Activated CD4-positive, alpha-beta T cell treated with anti-CD3 and anti-CD28 coated beads for 24 hours (primary cell): ENCODE measurements at regions not wholly inside any gene's neighbourhood (a gene's known extent, or its start where the extent isn't known, plus 50 kb on each side); places are given as distances from the start of the nearest gene placed in this dataset.
A peak's percentile ranks its signal among the peaks of the same experiment; 100 is the strongest.

Experiments
- DNase-seq, 2 donors: peaks; one replicate each; pipeline ENCODE4 v3.0.0-alpha.2; 2020; ENCODE audit warnings: low read depth in 2 of 2

DNA sequence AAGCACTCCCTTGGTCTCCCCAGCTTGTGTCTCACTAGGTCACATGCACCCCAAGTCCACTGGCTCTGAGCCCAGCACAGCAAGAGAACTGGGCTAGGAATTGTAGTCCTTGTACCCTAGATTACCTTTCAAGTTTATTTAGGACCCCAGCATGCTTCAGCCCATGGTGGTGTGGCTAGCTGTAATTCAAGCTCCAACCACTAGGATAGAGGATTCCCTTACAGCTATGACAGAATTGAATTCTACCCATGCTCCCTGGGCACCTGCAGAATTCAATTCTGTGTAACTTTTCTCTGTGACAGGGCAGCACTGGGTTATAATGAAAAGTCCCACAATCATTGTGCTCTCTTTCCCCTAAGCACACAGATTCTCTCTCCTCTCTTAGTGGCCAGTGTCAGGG lies 253.8 kb upstream of the DMD start:
- DNase-seq: no peak

DNA sequence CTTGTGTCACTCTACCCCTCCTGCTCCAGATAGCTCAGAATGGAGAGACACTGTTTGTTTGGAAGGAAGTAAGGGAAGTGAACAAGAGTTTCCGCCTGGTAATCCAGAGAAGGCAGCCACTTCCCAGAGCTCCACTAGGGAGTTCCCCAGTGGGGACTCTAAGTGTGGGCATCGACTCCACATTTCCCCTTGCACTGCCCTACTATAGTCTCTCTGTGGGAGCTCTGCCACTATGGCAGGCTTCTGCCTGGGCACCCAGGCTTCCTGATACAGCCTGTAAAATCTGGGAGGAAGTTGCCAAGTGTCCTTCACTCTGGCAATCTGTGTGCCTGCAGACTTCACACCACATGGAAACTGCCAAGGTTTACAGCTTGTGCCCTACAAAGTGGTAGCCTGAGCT lies 245.8 kb upstream of the DMD start:
- no peak for DNase-seq

DNA sequence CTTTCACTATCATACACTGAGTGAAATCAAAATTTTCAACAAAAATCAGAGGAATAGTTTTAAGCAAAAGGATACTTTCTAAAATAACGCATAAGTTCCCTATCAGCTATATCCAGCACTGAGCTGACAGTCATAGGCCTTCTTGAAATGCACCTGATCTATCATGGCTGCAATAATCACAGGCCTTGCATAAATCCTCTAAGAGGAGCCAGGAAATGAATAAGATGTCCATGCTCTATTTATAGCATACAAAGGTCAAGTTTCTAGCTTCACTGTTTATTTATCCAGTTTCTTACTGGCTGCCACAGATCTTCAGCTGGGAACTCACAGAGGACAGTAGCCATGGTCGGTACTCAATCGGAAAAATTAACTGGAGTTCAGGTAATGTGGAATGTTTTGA lies 235.9 kb upstream of the DMD start:
- DNase-seq: no peak

DNA sequence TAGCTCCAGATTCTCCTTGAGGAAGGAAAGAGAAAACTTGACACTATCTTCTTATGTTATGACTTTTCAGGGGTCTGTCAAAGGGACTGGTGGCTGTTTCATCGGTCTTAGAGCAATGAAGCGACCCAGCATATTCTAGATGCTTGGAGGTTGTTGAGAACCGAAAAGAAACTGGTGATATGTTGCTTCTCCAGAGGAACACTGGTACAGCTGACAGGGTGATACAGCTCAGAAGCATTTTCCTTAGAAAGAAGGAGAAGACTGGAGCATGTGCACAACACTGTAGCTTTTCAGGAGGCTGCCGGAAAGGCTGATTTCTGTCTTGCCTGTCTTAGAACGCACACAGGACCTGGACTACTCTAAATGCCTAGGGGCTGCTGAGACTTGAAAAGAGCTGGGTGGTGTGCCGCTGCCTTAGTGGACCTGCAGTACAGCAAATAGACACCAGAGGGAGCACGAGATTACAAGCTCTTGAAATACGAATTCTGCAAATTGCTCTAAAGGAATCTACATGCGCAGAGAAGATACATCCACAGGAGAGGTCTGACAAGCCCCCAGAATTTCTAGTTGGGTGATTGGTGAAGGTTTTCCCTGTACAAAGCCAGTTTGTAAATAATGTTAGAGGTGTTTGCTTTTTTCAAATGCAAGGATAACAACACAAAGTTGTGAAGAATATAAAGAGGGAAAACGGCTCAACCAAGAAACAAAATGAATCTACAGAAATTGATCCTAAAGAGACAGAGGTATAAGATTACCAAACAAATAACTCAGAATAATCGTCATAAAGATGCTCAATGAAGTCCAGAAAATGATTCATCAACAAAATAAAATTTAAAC lies 223.1 kb upstream of the DMD start:
- DNase-seq: peak; percentile 3 to 27

DNA sequence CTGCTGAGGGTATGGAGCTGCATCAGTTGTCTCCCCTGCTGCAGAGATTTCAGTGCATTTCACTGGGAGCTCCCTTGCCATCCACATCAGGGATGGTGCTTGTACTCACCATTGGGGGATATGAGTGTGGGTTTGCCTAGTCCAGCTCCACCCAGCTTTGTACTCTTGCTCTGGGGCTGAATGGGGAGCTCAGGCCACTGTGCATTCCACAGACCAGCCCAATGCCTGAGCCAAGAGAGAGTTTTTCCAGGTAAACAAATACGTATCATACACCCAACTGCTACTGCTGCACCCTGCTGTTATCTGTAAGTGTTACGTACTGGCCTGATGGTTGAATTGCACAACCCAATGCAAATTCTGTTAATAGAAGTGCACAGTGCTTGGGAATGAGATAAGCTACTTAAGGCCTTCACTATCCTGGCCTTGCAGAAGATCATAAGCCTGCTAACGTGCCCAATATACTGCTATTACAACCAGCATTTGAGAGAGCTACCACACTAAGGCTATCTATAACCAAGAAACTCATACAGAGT lies 205.0 kb upstream of the DMD start:
- no peak for DNase-seq

DNA sequence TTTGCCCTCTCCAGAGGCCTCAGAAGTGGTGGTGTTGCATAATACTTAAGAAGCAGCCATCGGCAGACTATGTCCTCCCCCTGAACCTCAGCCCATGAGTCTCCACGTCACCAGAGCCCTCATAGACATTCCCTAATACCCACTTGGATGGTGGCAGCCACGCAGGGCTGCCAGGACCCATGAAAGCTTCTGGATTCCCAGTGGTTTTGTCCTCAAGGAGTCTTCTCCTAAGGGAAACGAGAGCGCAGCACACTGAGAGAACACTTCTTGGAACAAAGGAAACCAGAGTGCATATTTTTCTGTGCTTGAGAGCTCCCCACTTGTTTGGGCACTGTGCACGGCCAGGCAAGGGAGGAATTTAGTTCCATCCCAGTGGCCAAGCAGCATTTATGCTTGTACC lies 204.1 kb upstream of the DMD start:
- no peak for DNase-seq

DNA sequence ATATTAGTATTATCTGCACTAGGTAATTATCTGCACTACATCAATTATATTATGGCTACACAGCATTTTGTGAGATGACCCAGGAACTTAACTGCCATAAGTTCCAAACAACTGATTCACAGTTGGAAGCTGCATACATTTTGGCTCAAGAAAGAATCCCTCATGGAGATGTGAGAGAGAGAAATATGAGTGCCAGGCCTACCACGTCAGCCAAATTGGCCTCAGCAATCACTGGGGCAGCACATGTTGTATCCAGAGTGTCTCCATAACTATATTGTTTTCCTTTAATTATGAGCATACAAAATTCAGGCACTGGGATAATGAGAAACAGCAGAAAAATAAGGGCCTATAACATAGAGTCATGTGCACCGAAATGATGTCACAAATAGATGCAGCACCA lies 174.2 kb upstream of the DMD start:
- no peak for DNase-seq

DNA sequence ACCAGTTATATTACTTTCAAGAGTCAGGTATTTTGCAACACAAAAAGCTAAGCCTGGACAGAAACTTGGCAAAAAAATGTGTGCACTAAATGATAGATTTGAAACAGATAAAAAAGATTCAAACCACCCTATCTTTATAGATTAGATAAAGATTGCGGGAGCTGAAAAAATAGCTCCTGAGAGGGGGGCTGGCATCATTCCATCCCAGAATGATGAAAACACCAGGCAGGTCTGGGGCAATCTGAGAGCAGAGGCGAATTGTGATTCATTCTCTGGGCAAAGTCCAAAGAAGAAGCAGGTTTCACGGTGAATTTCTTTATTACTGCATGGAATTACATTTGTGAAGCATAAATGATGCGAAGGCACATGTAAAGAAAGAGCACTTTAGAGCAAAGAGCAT lies 168.5 kb upstream of the DMD start:
- DNase-seq: no peak

DNA sequence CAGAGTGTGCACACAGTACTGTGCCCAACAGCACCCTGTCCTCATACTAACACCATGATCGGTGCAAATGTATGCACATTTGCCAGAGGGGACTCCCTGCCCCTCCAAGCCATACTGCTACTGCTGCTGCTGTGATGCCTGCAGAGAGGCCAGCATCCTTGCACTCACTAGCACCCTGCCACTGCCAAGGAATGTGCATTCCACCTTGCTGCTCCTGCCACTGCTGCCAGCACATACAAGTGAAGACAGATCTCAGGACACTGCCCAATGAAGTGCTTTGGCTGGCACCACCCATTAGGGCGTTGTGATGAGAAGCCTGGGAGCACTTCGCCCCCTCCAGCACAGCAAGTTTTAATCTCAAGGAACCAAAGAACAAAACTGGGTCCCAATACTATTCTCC lies 146.3 kb upstream of the DMD start:
- DNase-seq: no peak

DNA sequence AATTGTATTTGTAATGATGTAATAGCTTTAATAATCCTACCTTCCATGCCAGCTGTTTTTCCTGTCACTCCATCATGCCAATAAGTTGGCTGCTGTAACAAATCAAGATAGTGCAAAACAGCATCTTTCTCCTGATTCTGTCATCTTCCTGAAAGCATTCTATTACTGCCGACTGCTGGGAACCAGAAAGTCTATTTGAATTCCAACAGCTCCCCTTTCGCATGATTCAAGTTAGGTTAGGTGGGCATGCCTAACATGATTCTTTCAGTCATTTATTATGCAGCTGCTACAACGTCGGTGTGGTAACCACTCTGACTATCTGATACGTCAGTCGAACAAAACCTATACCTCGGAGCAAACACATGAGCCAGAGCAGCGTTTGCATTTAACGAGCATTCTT lies 127.9 kb upstream of the DMD start:
- no peak for DNase-seq

DNA sequence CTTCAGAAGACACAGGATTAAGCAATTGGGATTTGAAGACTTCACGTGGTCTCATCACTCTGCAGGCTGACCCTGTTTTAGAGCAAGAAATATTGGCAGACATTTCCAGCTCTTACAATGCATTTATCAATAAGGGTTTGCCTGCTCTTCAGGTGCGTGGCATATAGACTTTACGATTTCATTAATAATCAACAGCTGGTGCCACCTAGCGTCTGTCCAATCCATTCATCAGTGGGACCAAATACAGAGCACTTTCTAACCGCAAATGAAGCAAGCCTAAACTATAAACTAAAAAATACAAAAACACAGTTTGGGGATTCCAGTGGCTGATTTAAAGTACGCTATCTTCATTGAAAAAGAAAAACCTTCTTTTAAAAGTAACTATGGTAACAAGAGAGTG lies 125.4 kb upstream of the DMD start:
- no peak for DNase-seq

DNA sequence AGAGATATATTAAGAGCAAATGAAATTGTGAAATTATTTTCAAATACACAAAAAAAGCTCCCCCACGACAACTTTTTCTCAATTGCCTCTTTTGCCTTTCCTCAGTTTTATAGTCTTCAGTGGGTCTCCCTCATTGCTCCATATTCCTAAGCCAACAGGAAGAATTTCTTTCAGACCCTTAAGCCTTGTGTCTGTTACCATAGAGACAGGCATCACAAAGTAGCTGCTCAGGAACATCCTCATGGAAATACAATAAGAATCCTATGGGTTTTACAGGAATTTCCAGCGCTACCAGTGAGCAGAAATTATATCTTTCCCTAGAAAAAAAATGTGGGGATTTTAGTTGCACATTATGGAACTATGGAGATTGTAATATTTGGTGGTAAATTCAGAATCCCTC lies 121.9 kb upstream of the DMD start:
- no peak for DNase-seq

DNA sequence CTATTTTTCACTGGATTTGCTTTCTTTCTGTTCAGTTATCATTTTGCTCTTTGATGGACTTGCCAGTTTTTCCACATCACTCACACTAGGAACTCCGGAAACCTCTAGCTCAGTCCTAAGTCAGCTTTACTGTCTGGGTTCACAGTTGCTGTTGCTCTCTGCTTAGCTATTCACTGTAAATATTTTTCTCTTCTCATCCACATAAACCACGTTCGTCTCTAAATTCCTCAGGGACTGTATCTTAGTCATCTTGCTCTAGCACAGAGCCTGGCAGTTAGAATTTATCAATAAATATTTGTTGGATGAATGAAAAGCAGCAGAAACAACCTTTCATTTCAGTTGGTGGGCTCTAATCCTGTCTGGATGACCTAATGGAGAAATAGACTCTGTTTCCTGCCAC lies 119.4 kb upstream of the DMD start:
- no peak for DNase-seq

DNA sequence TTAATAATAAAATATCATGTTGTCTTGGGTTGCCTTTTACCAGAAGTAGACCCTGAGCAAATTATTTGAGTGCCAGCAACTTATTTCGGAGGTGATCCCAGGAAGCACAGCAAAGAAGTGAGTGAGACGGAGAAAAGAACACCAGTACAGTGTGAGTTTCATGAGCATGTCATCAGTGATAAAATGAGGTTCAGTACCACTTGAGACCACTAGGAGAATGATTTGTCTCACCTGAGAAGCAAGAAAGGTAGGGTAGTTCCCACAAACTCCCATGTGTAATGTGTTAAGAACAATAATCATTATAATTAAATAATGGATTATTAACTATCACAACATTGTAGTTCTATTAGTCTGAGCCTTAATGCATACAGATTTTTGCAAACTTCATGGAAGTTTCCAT lies 112.8 kb upstream of the DMD start:
- DNase-seq: no peak

DNA sequence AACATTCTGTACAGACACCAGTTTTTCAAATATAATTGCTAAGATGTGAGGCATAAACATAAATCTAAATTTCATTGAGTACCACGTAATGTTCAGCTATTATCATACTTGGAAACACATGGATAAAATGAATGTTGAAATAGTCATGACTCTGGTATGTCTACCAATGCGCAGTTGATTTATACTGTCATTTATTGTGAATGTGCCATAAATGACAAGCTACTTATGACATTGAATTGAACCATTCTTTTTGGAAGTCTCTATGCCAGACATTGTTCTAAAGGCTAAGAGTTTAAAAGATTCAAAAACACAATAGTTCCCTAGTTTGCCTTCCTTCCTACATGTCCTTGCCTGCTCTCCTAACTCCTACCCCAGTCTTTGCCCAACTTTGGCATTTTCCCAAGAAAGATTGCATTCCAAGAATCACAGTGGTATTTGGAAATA lies 96.6 kb upstream of the DMD start:
- no peak for DNase-seq

DNA sequence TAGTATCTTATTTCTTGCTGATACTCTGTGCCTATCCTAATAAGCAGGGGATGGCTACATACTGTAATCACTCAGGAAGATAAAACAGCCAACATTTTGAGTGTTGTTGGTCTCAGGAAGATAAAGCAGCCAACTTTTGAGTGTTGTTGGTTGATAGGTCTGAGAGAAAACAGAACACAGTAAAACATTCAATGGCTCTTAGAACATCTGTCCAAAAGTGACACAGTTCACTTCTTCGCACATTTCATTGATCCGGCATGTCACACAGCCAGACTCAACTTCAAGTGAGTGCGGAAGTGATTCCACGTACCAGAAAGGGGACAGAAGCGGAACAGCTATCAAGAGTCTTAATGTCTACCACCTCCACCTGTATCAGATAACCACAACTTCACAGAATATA lies 87.3 kb upstream of the DMD start:
- no peak for DNase-seq

DNA sequence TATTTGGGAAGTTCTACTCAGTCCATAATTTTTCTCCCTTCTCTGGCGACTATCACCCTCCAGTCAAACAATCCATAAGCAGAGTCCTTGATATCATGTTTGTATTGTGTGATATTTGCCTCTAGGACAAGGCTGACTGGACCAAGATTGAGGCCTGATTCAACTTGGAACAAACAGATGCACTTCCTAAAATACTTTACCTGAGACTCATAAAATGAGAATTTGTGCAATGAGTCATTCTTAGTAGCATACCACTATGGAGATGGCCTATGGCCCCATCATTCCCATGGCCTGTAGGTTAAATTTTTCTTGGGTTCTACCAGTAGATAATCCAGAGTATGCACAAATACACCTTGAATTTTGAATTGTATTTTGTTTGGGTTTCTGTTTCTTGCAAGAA lies 74.2 kb upstream of the DMD start:
- DNase-seq: no peak

DNA sequence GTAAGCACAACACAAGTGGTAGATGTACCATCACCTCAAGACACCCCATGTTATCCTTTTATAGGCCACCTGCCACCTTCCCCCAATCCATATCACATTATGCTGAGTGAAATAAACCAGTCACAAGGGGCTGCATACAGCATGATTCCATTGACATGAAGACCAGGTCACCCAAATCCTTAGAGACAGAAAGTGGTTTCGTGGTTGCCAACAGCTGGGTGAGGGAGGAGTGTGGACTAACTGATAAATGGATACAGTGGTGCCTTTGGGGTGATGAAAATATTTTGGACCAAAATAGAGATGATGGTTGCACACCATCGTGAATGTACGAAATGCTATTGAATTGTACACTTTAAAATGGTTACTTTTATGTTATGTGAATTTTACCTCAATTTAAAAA lies 65.7 kb upstream of the DMD start:
- DNase-seq: no peak

DNA sequence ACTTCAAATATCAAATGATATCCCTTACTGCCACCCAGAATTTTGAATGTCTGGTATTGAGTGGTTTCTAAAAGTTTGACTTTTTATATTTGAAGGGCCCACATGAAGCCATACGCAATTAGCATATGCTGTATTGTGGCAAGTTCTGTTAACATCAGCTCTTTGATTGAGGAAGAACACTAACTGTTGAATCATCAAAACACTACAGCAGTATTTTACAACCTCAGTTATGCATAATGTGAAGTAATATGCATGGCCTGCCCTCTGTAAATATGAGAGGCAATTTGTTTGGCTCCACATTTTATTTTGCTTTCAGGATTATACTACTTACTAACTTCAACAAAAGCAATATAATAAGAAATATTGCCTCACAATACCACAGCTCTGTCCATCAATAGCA lies 62.2 kb upstream of the DMD start:
- no peak for DNase-seq

DNA sequence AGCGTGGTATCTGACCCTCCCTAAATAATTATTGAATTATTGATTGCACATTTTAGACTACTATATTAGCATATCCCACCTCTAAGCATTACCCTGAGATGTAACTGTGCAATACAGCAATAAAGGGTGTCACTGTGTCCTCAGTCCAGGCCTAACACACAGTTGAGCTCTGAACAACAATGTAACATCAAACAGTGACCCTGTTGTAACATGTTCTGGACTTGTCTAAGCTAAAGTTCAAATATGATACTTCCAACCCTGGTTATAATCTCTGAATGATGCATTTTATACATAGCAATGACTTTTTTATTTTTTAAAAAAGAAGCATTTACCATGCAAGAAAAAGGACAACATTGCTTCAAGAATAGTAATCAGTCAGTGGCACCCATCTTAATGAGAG lies 61.6 kb upstream of the DMD start:
- no peak for DNase-seq
